ENCODE measurements at regions not wholly inside any gene's neighbourhood (a gene's known extent, or its start where the extent isn't known, plus 50 kb on each side); places are given as distances from the start of the nearest gene placed in this dataset.
"Not testable (repeated sequence)": the region's sequence is repeated elsewhere in the genome, so short reads cannot be mapped to it uniquely, and the experiment has no call there.

DNA sequence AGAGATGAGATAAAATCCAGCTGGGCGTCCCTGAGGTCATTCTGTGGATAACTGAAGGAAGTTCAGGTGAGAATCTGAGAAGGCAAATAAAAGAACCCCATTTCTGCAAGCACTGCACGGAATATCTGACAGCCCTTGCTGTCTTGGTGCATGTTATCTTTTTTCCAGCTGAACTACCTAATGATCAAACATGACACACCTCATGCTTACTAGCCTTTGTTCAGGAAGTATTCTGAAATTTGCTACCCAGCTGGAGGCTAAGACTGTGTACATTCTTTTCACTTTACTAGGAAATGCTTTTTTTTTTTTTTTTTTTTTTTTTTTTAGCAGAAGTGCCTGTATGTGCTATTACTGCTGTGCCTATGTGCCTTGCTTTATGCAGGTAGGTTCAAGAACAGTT is 718.1 kb downstream of the SMARCA1 start:
- Histone ChIP-seq H3K4me3 (ENCODE audit: insufficient read depth, low read length, poor library complexity, severe bottlenecking) (no peak overlapping the region), H3K4me2 (ENCODE audit: low read depth, low read length, poor library complexity, severe bottlenecking) (no peak overlapping the region), H3K79me2 (ENCODE audit: insufficient read depth, low read length) (no peaks in the 10 kb centered on the region), H3F3A (ENCODE audit: insufficient read depth) (no peaks in the 10 kb centered on the region), H3K9me2 (replicated peaks; ENCODE audit: insufficient read depth, low read length) (no peaks in the 10 kb centered on the region), H3K9me3 (ENCODE audit: insufficient read depth, low read length) (no peaks in the 10 kb centered on the region), H3K27ac (ENCODE audit: low read depth, low read length) (no peak overlapping the region), H3K36me3 (ENCODE audit: low read length) (no peaks in the 10 kb centered on the region), H3K27me3 (ENCODE audit: low read length) (no peaks in the 10 kb centered on the region), H3K9ac (ENCODE audit: low read length) (no peak overlapping the region), H2AFZ (ENCODE audit: low read depth, low read length, severe bottlenecking) (no peak overlapping the region), H4K20me1 (ENCODE audit: low read depth, low read length) (no peaks in the 10 kb centered on the region)
- TF ChIP-seq, protein P1, sequence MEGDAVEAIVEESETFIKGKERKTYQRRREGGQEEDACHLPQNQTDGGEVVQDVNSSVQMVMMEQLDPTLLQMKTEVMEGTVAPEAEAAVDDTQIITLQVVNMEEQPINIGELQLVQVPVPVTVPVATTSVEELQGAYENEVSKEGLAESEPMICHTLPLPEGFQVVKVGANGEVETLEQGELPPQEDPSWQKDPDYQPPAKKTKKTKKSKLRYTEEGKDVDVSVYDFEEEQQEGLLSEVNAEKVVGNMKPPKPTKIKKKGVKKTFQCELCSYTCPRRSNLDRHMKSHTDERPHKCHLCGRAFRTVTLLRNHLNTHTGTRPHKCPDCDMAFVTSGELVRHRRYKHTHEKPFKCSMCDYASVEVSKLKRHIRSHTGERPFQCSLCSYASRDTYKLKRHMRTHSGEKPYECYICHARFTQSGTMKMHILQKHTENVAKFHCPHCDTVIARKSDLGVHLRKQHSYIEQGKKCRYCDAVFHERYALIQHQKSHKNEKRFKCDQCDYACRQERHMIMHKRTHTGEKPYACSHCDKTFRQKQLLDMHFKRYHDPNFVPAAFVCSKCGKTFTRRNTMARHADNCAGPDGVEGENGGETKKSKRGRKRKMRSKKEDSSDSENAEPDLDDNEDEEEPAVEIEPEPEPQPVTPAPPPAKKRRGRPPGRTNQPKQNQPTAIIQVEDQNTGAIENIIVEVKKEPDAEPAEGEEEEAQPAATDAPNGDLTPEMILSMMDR (IDR thresholded peaks at IDR 0.05; ENCODE audit: insufficient read depth, low read length, poor library complexity, severe bottlenecking): no peak
- no peak for TF ChIP-seq EZH2phosphoT487 (conservative IDR thresholded peaks at IDR 0.05; ENCODE audit: low read length)

DNA sequence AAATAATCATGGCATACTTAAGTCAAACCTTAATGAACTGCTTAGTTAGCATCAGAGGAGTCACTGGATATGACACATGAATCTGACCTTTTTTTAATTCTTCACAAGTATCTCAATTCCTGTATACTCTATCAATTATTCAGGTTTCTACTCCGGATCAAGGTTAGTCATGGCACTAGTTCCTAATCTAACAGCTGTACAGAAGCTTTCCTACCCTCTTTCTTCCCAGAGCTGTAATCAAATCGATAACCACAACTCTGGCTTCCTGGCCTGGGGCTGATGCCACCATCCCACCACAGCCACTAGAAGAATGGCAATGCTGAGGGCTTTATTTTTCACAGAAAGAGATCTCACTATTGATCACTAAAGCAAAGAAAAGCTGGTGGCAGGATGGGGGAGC is 718.5 kb downstream of the SMARCA1 start:
- no peak overlapping the region for H2AFZ ChIP-seq (ENCODE audit: low read depth, low read length, severe bottlenecking)

DNA sequence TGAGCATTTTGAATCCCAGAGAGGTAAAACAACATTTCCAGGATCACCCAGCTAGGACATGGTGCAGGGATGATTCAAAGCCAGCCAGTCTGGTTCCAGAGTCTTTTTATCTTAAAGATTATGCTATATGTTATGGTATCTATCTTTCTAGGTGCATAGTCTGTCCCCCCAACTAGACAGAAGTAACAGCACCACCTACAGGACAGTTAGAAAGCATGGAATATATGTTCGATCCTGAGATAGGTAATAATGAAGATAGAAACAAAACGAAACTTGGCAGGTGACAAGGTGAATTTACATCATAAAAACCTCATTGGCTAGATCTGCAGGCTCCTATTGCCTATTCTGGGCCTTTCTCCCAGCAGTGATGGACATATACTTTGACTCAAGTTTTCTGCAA is 723.2 kb downstream of the SMARCA1 start:
- Histone ChIP-seq H3K9me3 (ENCODE audit: insufficient read depth, low read length) (no peaks in the 10 kb centered on the region), H3K4me2 (ENCODE audit: low read depth, low read length, poor library complexity, severe bottlenecking) (no peak overlapping the region), H3K79me2 (ENCODE audit: insufficient read depth, low read length) (no peaks in the 10 kb centered on the region), H3K4me3 (ENCODE audit: insufficient read depth, low read length, poor library complexity, severe bottlenecking) (no peak overlapping the region), H3F3A (ENCODE audit: insufficient read depth) (no peaks in the 10 kb centered on the region), H3K27me3 (ENCODE audit: low read length) (no peaks in the 10 kb centered on the region), H3K36me3 (ENCODE audit: low read length) (no peaks in the 10 kb centered on the region), H3K9ac (ENCODE audit: low read length) (no peak overlapping the region), H4K20me1 (ENCODE audit: low read depth, low read length) (no peaks in the 10 kb centered on the region), H2AFZ (ENCODE audit: low read depth, low read length, severe bottlenecking) (no peak overlapping the region), H3K9me2 (replicated peaks; ENCODE audit: insufficient read depth, low read length) (no peaks in the 10 kb centered on the region), H3K27ac (ENCODE audit: low read depth, low read length) (no peak overlapping the region)
- no peak for TF ChIP-seq EZH2phosphoT487 (conservative IDR thresholded peaks at IDR 0.05; ENCODE audit: low read length)
- TF ChIP-seq, protein P1 (IDR thresholded peaks at IDR 0.05; ENCODE audit: insufficient read depth, low read length, poor library complexity, severe bottlenecking): no peak

More for the DNA sequence above, 718.5 kb downstream of the SMARCA1 start:
- Histone ChIP-seq H3K4me3 (ENCODE audit: insufficient read depth, low read length, poor library complexity, severe bottlenecking) (no peak overlapping the region), H3K27me3 (ENCODE audit: low read length) (no peaks in the 10 kb centered on the region), H3K9me2 (replicated peaks; ENCODE audit: insufficient read depth, low read length) (no peaks in the 10 kb centered on the region), H3K36me3 (ENCODE audit: low read length) (no peaks in the 10 kb centered on the region), H3K4me2 (ENCODE audit: low read depth, low read length, poor library complexity, severe bottlenecking) (no peak overlapping the region), H3K9me3 (ENCODE audit: insufficient read depth, low read length) (no peaks in the 10 kb centered on the region), H3K79me2 (ENCODE audit: insufficient read depth, low read length) (no peaks in the 10 kb centered on the region), H3K9ac (ENCODE audit: low read length) (no peak overlapping the region), H3F3A (ENCODE audit: insufficient read depth) (no peaks in the 10 kb centered on the region), H4K20me1 (ENCODE audit: low read depth, low read length) (no peaks in the 10 kb centered on the region), H3K27ac (ENCODE audit: low read depth, low read length) (no peak overlapping the region)
- TF ChIP-seq, protein P1 (IDR thresholded peaks at IDR 0.05; ENCODE audit: insufficient read depth, low read length, poor library complexity, severe bottlenecking): no peak
- no peak for TF ChIP-seq EZH2phosphoT487 (conservative IDR thresholded peaks at IDR 0.05; ENCODE audit: low read length)

DNA sequence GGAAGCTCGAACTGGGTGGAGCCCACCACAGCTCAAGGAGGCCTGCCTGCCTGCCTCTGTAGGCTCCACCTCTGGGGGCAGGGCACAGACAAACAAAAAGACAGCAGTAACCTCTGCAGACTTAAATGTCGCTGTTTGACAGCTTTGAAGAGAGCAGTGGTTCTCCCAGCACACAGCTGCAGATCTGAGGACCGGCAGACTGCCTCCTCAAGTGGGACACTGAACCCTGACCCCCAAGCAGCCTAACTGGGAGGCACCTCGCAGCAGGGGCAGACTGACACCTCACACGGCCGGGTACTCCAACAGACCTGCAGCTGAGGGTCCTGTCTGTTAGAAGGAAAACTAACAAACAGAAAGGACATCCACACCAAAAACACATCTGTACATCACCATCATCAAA is 730.9 kb upstream of the ACTRT1 start:
- H3K4me3 ChIP-seq (ENCODE audit: insufficient read depth, low read length, poor library complexity, severe bottlenecking); H3K36me3 ChIP-seq (ENCODE audit: low read length); H3K27ac ChIP-seq (ENCODE audit: low read depth, low read length); H4K20me1 ChIP-seq (ENCODE audit: low read depth, low read length); H3F3A ChIP-seq (ENCODE audit: insufficient read depth); H3K4me2 ChIP-seq (ENCODE audit: low read depth, low read length, poor library complexity, severe bottlenecking); H3K27me3 ChIP-seq (ENCODE audit: low read length); H3K9me2 ChIP-seq (replicated peaks; ENCODE audit: insufficient read depth, low read length); H3K9me3 ChIP-seq (ENCODE audit: insufficient read depth, low read length); H2AFZ ChIP-seq (ENCODE audit: low read depth, low read length, severe bottlenecking); H3K9ac ChIP-seq (ENCODE audit: low read length); H3K79me2 ChIP-seq (ENCODE audit: insufficient read depth, low read length): not testable (repeated sequence)

All from SU-DHL-6 (cell line).